ENCODE measurements at regions not wholly inside any gene's neighbourhood (a gene's known extent, or its start where the extent isn't known, plus 50 kb on each side); places are given as distances from the start of the nearest gene placed in this dataset.

DNA sequence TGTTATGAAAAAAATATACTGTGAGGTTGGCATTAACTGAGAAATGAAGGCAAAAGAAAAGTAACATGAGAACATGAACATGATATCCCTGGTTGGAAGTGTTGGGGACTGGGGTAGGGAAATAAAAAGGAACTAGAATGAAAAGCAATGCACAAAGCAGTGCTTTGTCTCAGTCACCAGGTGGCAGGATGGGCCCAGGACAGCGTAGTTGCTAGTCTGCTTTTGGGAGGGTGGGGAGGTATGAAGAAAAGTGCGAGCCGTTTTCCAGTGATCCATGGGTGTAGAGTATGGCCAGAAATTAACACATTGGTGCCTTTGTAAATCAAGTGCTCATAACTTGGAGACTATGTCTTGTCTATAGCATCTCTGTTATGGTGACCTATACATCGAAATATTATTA is 662.5 kb upstream of the SALL1 start:
- no peak overlapping the region for H2AFZ ChIP-seq
- H3K27me3 ChIP-seq = no peaks in the 10 kb centered on the region
- 91% methylated on average over 4 of the region's 4 CpGs for WGBS (ENCODE audit: low lambda C conversion rate, missing lambda C conversion rate)
- no peak for TF ChIP-seq EZH2phosphoT487 (IDR thresholded peaks at IDR 0.05; ENCODE audit: low read depth, severe bottlenecking, unreplicated experiment)
- TF ChIP-seq, protein P1, sequence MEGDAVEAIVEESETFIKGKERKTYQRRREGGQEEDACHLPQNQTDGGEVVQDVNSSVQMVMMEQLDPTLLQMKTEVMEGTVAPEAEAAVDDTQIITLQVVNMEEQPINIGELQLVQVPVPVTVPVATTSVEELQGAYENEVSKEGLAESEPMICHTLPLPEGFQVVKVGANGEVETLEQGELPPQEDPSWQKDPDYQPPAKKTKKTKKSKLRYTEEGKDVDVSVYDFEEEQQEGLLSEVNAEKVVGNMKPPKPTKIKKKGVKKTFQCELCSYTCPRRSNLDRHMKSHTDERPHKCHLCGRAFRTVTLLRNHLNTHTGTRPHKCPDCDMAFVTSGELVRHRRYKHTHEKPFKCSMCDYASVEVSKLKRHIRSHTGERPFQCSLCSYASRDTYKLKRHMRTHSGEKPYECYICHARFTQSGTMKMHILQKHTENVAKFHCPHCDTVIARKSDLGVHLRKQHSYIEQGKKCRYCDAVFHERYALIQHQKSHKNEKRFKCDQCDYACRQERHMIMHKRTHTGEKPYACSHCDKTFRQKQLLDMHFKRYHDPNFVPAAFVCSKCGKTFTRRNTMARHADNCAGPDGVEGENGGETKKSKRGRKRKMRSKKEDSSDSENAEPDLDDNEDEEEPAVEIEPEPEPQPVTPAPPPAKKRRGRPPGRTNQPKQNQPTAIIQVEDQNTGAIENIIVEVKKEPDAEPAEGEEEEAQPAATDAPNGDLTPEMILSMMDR (IDR thresholded peaks at IDR 0.05; ENCODE audit: poor library complexity) = peak; percentile 11
- no peaks in the 10 kb centered on the region for H3K9me3 ChIP-seq (ENCODE audit: low read depth)
- H3K9me2 ChIP-seq (replicated peaks; ENCODE audit: insufficient read depth) = no peaks in the 10 kb centered on the region
- no peaks in the 10 kb centered on the region for H4K20me1 ChIP-seq (ENCODE audit: insufficient read depth, poor library complexity, severe bottlenecking)
- H3K27ac ChIP-seq = no peak overlapping the region
- DNase-seq (ENCODE audit: low spot score) = no peak
- H3K4me3 ChIP-seq = no peak overlapping the region
- no peaks in the 10 kb centered on the region for H3K79me2 ChIP-seq
- H3K4me2 ChIP-seq = no peak overlapping the region
- H3K4me1 ChIP-seq (ENCODE audit: insufficient read depth) = no peaks in the 10 kb centered on the region
- H3K36me3 ChIP-seq (replicated peaks; ENCODE audit: insufficient read depth, low read depth) = no peaks in the 10 kb centered on the region

DNA sequence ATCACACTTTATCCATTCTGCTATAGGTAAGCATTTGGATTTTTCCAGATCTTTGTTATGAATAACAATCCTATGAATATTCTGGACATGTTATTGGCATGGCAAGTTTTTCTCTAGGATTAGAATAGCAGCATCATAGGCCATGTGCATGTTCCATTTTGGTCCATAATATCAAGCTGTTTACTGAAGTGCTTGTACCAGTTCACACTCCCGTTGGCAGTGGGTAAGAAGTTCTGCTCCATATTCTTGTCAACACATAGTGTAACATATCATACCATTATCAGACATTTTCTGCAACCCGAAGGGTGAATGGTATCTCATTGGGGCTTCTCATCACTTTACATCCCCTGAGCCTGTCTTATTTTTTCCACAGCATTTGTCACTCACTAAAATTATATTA is 661.9 kb upstream of the SALL1 start:
- Histone ChIP-seq H3K4me2 (no peak overlapping the region), H3K79me2 (no peaks in the 10 kb centered on the region), H4K20me1 (ENCODE audit: insufficient read depth, poor library complexity, severe bottlenecking) (no peaks in the 10 kb centered on the region), H3K9me3 (ENCODE audit: low read depth) (no peaks in the 10 kb centered on the region), H3K36me3 (replicated peaks; ENCODE audit: insufficient read depth, low read depth) (no peaks in the 10 kb centered on the region), H3K4me1 (ENCODE audit: insufficient read depth) (no peaks in the 10 kb centered on the region), H3K27me3 (no peaks in the 10 kb centered on the region), H3K4me3 (no peak overlapping the region), H3K9me2 (replicated peaks; ENCODE audit: insufficient read depth) (no peaks in the 10 kb centered on the region), H3K27ac (no peak overlapping the region), H2AFZ (no peak overlapping the region)
- no peak for DNase-seq (ENCODE audit: low spot score)
- WGBS (ENCODE audit: low lambda C conversion rate, missing lambda C conversion rate) = 90% methylated on average over 2 of the region's 2 CpGs
- no peak for TF ChIP-seq EZH2phosphoT487 (IDR thresholded peaks at IDR 0.05; ENCODE audit: low read depth, severe bottlenecking, unreplicated experiment)
- TF ChIP-seq, protein P1 (IDR thresholded peaks at IDR 0.05; ENCODE audit: poor library complexity) = no peak
- no peak for TF ChIP-seq EZH2 (IDR thresholded peaks at IDR 0.05; ENCODE audit: borderline replicate concordance)

DNA sequence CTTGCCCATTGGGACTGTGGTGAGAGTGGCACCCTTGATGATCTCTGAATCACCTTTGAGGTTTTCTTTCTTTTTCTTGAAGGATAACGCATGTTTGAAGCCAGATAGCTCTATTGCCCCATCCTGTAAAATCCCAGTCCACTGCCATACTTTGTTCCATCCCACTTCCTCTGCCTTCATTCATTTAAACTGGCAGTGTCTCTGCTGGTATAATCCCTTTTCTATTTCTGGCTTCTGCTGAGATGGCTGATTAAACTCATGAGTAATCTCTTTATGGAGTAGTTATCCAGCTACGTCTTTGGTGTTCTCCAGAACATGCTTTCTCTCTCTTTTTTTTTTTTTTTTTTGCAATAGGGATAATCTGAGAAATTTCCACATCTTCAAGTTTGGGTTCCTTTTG is 656.5 kb upstream of the SALL1 start:
- Histone ChIP-seq H3K79me2 (no peaks in the 10 kb centered on the region), H3K4me1 (ENCODE audit: insufficient read depth) (no peaks in the 10 kb centered on the region), H3K9me3 (ENCODE audit: low read depth) (no peaks in the 10 kb centered on the region), H2AFZ (no peak overlapping the region), H3K4me2 (no peak overlapping the region), H4K20me1 (ENCODE audit: insufficient read depth, poor library complexity, severe bottlenecking) (no peaks in the 10 kb centered on the region), H3K9me2 (replicated peaks; ENCODE audit: insufficient read depth) (no peaks in the 10 kb centered on the region), H3K4me3 (no peak overlapping the region), H3K27ac (no peak overlapping the region), H3K36me3 (replicated peaks; ENCODE audit: insufficient read depth, low read depth) (no peaks in the 10 kb centered on the region), H3K27me3 (peaks cover 6% of the 10 kb centered on the region)
- no peak for DNase-seq (ENCODE audit: low spot score)
- 81% methylated on average over 2 of the region's 2 CpGs for WGBS (ENCODE audit: low lambda C conversion rate, missing lambda C conversion rate)
- no peak for TF ChIP-seq EZH2phosphoT487 (IDR thresholded peaks at IDR 0.05; ENCODE audit: low read depth, severe bottlenecking, unreplicated experiment)
- no peak for TF ChIP-seq EZH2 (IDR thresholded peaks at IDR 0.05; ENCODE audit: borderline replicate concordance)
- TF ChIP-seq, protein P1 (IDR thresholded peaks at IDR 0.05; ENCODE audit: poor library complexity) = no peak

DNA sequence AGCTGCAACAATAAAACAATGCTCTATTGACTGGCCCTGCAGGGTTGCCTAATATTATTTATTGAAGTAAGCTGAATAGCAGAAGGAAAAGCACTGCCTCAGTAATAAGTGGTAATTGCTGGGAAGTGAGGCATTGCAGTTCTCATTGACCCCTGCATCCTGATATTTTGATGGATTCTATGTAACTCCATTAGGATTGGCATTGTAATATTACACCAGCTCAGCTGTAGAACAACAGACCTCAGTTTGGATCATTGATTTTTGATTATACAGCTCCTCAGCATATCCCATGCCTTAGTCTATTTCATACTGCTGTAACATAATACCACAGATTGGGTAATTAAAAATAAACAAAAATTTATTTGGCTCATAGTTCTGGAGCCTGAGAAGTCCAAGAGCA is 650.6 kb upstream of the SALL1 start:
- H3K27me3 ChIP-seq = peaks cover 6% of the 10 kb centered on the region
- H3K9me3 ChIP-seq (ENCODE audit: low read depth) = no peaks in the 10 kb centered on the region
- H3K4me1 ChIP-seq (ENCODE audit: insufficient read depth) = no peaks in the 10 kb centered on the region
- H4K20me1 ChIP-seq (ENCODE audit: insufficient read depth, poor library complexity, severe bottlenecking) = no peaks in the 10 kb centered on the region
- H3K36me3 ChIP-seq (replicated peaks; ENCODE audit: insufficient read depth, low read depth) = no peaks in the 10 kb centered on the region
- H3K4me2 ChIP-seq = no peak overlapping the region
- H2AFZ ChIP-seq = no peak overlapping the region
- no peak for TF ChIP-seq EZH2phosphoT487 (IDR thresholded peaks at IDR 0.05; ENCODE audit: low read depth, severe bottlenecking, unreplicated experiment)
- TF ChIP-seq EZH2 (IDR thresholded peaks at IDR 0.05; ENCODE audit: borderline replicate concordance) = no peak
- TF ChIP-seq, protein P1 (IDR thresholded peaks at IDR 0.05; ENCODE audit: poor library complexity) = no peak
- no peaks in the 10 kb centered on the region for H3K9me2 ChIP-seq (replicated peaks; ENCODE audit: insufficient read depth)
- H3K79me2 ChIP-seq = no peaks in the 10 kb centered on the region
- H3K4me3 ChIP-seq = no peak overlapping the region
- no peak for DNase-seq (ENCODE audit: low spot score)
- H3K27ac ChIP-seq = no peak overlapping the region
